Lower lobe of right lung (tissue), 2 donors: ENCODE measurements at regions not wholly inside any gene's neighbourhood (a gene's known extent, or its start where the extent isn't known, plus 50 kb on each side); places are given as distances from the start of the nearest gene placed in this dataset.

Experiments used
- ATAC-seq, 2 donors: fragments of 200-7000 bp; cut with Tn5 transposase; one replicate each; pipeline ENCODE4 v1.9.1; 2020 to 2022; ENCODE audit warnings: mild to moderate bottlenecking in 2 of 2, moderate library complexity in 2 of 2
- DNase-seq: peaks from one replicate; pipeline ENCODE4 v3.0.0-alpha.2; 2020
- H3K27ac ChIP-seq: fragments of 200-600 bp; one replicate; pipeline ENCODE4 v1.8.0; 2022
- H3K27me3 ChIP-seq: fragments of 200-600 bp; one replicate; pipeline ENCODE4 v1.8.0; 2022; ENCODE audit warnings: low read depth
- H3K36me3 ChIP-seq: fragments of 200-600 bp; one replicate; pipeline ENCODE4 v1.8.0; 2022; ENCODE audit warnings: mild to moderate bottlenecking
- H3K4me1 ChIP-seq: fragments of 200-600 bp; one replicate; pipeline ENCODE4 v1.8.0; 2022
- H3K4me3 ChIP-seq: fragments of 200-600 bp; one replicate; pipeline ENCODE4 v1.8.0; 2022; ENCODE audit warnings: mild to moderate bottlenecking
- H3K9me3 ChIP-seq: fragments of 200-600 bp; one replicate; pipeline ENCODE4 v1.8.0; 2022
- CTCF ChIP-seq: fragments of 200-600 bp; IDR thresholded peaks from one replicate; pipeline ENCODE4 v1.8.0; 2022; ENCODE audit warnings: antibody characterized with exemption, mild to moderate bottlenecking
- intact Hi-C: fragments of 100-400 bp; cut with DNase I; formaldehyde crosslinking; loops from one replicate; pipeline ENCODE4 v1.11.0; 2022
- donor health status: DM: no; HTN: yes; CAD: no; lungs with severe emphysema.

- Histone ChIP-seq H3K27me3 (no peaks in the 10 kb centered on the region), H3K36me3 (no peaks in the 10 kb centered on the region), H3K4me3 (no peak overlapping the region), H3K4me1 (peaks cover 34% of the 10 kb centered on the region), H3K9me3 (no peaks in the 10 kb centered on the region), H3K27ac (no peak overlapping the region)
- ATAC-seq (no peak), DNase-seq (no peak)
- TF ChIP-seq CTCF: no peak
- intact Hi-C loops: no loop called here
These were observed 86.9 kb downstream of the NAV1 start for GRCh38 chr1:201625851-201626251.

- H3K4me1 ChIP-seq: peaks cover 34% of the 10 kb centered on the region
- H3K9me3 ChIP-seq: no peaks in the 10 kb centered on the region
- H3K27me3 ChIP-seq: no peaks in the 10 kb centered on the region
- no peak for ATAC-seq
- H3K36me3 ChIP-seq: no peaks in the 10 kb centered on the region
- no peak overlapping the region for H3K4me3 ChIP-seq
- no peak for DNase-seq
- H3K27ac ChIP-seq: no peak overlapping the region
- intact Hi-C loops: no loop called here
- TF ChIP-seq CTCF: no peak
These were observed 87.8 kb downstream of the NAV1 start for GRCh38 chr1:201626629-201627275.

- Histone ChIP-seq H3K27me3 (no peaks in the 10 kb centered on the region), H3K9me3 (no peaks in the 10 kb centered on the region), H3K4me1 (peaks cover 40% of the 10 kb centered on the region), H3K36me3 (no peaks in the 10 kb centered on the region), H3K4me3 (no peak overlapping the region), H3K27ac (no peak overlapping the region)
- intact Hi-C loops: no loop called here
- ATAC-seq: no peak
- DNase-seq: no peak
- no peak for TF ChIP-seq CTCF
These were observed 89.6 kb downstream of the NAV1 start for GRCh38 chr1:201628490-201628889.

GRCh38 chr1:201630582-201630981 is 91.7 kb downstream of the NAV1 start:
- Histone ChIP-seq H3K4me1 (peaks cover 41% of the 10 kb centered on the region), H3K4me3 (no peak overlapping the region), H3K27ac (no peak overlapping the region), H3K27me3 (no peaks in the 10 kb centered on the region), H3K9me3 (no peaks in the 10 kb centered on the region), H3K36me3 (no peaks in the 10 kb centered on the region)
- intact Hi-C loops: no loop called here
- ATAC-seq: no peak
- TF ChIP-seq CTCF: no peak
- DNase-seq: no peak

GRCh38 chr1:201631037-201631436 is 92.1 kb downstream of the NAV1 start:
- Histone ChIP-seq H3K27ac (no peak overlapping the region), H3K4me3 (no peak overlapping the region), H3K4me1 (peaks cover 45% of the 10 kb centered on the region), H3K27me3 (no peaks in the 10 kb centered on the region), H3K36me3 (no peaks in the 10 kb centered on the region), H3K9me3 (no peaks in the 10 kb centered on the region)
- ATAC-seq (no peak), DNase-seq (no peak)
- intact Hi-C loops: no loop called here
- no peak for TF ChIP-seq CTCF
